ENCODE measurements at regions not wholly inside any gene's neighbourhood (a gene's known extent, or its start where the extent isn't known, plus 50 kb on each side); places are given as distances from the start of the nearest gene placed in this dataset.
A peak's percentile ranks its signal among the peaks of the same experiment; 100 is the strongest.

GRCh38 chr1:66439031-66439740 lies 94.8 kb upstream of the SGIP1 start (continued):
- TF ChIP-seq ZBTB33 (IDR thresholded peaks at IDR 0.05), result no peak
- no peak for TF ChIP-seq MXI1 (IDR thresholded peaks at IDR 0.05; ENCODE audit: low read depth, low read length)
- TF ChIP-seq CBX3 (IDR thresholded peaks at IDR 0.05; ENCODE audit: borderline replicate concordance, low read depth), result no peak
- TF ChIP-seq KLF5 (IDR thresholded peaks at IDR 0.05; ENCODE audit: partially characterized antibody), result no peak
- no peak for TF ChIP-seq BRCA1 (IDR thresholded peaks at IDR 0.05; ENCODE audit: low read depth, low read length)
- TF ChIP-seq HDAC6 (IDR thresholded peaks at IDR 0.05; ENCODE audit: unreplicated experiment), result no peak
- no peak for TF ChIP-seq TCF12 (IDR thresholded peaks at IDR 0.05; ENCODE audit: low read depth, low read length)
- peak in 1 of 2 experiments; percentile 25; a peak in 1 of 4 replicates for TF ChIP-seq ETV6 (conservative IDR thresholded peaks at IDR 0.05 in 1 of 2, IDR thresholded peaks at IDR 0.05 in 1 of 2; ENCODE audit: borderline replicate concordance in 1 of 2, low read depth in 1 of 2)
- no peak for TF ChIP-seq TCF7 (IDR thresholded peaks at IDR 0.05; ENCODE audit: borderline replicate concordance)
- no peak for TF ChIP-seq WRNIP1 (IDR thresholded peaks at IDR 0.05; ENCODE audit: borderline replicate concordance, low read depth, low read length)
- TF ChIP-seq NFXL1 (IDR thresholded peaks at IDR 0.05; ENCODE audit: borderline replicate concordance), result no peak
- TF ChIP-seq ESRRA (IDR thresholded peaks at IDR 0.05; ENCODE audit: low read length), result no peak
- TF ChIP-seq E2F8 (IDR thresholded peaks at IDR 0.05; ENCODE audit: low read depth, partially characterized antibody), result no peak
- no peak for TF ChIP-seq PKNOX1 (IDR thresholded peaks at IDR 0.05)
- no peak for TF ChIP-seq ZNF217 (IDR thresholded peaks at IDR 0.05)
- TF ChIP-seq GATAD2B (conservative IDR thresholded peaks at IDR 0.05; ENCODE audit: low read depth), result no peak
- no peak for TF ChIP-seq SREBF2 (IDR thresholded peaks at IDR 0.05; ENCODE audit: low read length)
- TF ChIP-seq MTA2 (IDR thresholded peaks at IDR 0.05; ENCODE audit: low read depth), result 0 out of 2 replicates have a peak, but pooled peaks have one; percentile 10
- no peak for TF ChIP-seq POU2F2 (IDR thresholded peaks at IDR 0.05; ENCODE audit: borderline replicate concordance, low read depth, low read length)

All from GM12878 (cell line).